Stimulated activated memory B cell treated with anti-CD40 and anti-IgM and Interleukin-4, amounts not matched to agents 10 μg/mL and 1 μg/mL and 100 μg/mL, for 72 hours (primary cell): ENCODE measurements at regions not wholly inside any gene's neighbourhood (a gene's known extent, or its start where the extent isn't known, plus 50 kb on each side); places are given as distances from the start of the nearest gene placed in this dataset.
"Not testable (repeated sequence)": the region's sequence is repeated elsewhere in the genome, so short reads cannot be mapped to it uniquely, and the experiment has no call there.

Experiments
- ATAC-seq: fragments of 150-1000 bp; cut with Tn5 transposase; 2 replicates; pipeline ENCODE4 v1.10.0; 2021
- H3K27ac Mint-ChIP-seq: one replicate; pipeline ENCODE4 v1.8.0; 2022; ENCODE audit warnings: mild to moderate bottlenecking, mixed read lengths
- H3K27me3 Mint-ChIP-seq: one replicate; pipeline ENCODE4 v1.8.0; 2022; ENCODE audit warnings: mixed read lengths
- H3K36me3 Mint-ChIP-seq: one replicate; pipeline ENCODE4 v1.8.0; 2022; ENCODE audit warnings: mixed read lengths
- H3K4me1 Mint-ChIP-seq: one replicate; pipeline ENCODE4 v1.8.0; 2022; ENCODE audit warnings: mixed read lengths
- H3K4me3 Mint-ChIP-seq: one replicate; pipeline ENCODE4 v1.8.0; 2022; ENCODE audit warnings: mild to moderate bottlenecking, moderate library complexity, mixed read lengths
- H3K9me3 Mint-ChIP-seq: one replicate; pipeline ENCODE4 v1.8.0; 2022; ENCODE audit warnings: mixed read lengths

DNA sequence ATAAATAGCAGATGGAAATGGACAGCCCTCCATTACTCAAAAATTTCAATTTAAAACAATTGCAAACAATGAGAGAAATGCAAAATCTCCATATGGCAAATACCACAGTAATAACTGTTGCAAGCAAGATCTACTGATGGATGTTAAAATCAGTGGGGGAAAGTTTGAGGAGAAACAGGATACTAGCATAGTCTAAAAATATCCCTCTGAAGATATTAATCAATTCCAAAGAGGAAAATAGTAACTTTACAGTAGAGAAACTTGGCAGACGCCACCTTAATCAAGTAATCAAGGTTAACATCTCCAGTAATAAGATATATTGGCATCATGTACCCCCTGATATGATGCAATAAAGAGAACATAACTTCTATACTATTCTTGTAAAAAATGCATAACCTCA is 344.8 kb downstream of the ZNF674 start:
- Mint-ChIP-seq H3K4me3 (no peak overlapping the region), H3K36me3 (no peaks in the 10 kb centered on the region)
- no peak for ATAC-seq

DNA sequence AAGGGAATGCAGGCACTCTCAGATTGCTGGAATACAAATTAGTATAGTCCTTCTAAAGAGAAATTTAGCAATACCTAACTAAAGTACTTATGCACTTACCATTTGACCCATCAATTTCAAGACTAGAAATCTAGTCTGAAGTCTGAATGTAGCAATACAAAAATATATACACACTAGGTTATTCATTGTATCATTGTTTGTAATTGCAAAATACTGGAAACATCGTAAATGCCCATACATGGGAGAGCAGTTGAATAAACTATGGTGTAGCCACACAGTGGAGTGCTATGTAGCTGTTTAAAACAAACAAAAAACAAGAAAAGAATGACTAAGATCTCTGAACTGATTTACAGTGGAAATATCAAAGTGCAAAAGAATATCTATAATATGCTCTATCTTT is 346.4 kb downstream of the ZNF674 start:
- Mint-ChIP-seq H3K9me3 (peaks cover 4% of the 10 kb centered on the region), H3K36me3 (no peaks in the 10 kb centered on the region), H3K4me3 (no peak overlapping the region), H3K27ac (no peak overlapping the region), H3K4me1 (no peaks in the 10 kb centered on the region), H3K27me3 (peaks cover 17% of the 10 kb centered on the region)
- ATAC-seq, result no peak

More for the DNA sequence above, 344.8 kb downstream of the ZNF674 start:
- Mint-ChIP-seq H3K27me3 (peaks cover 8% of the 10 kb centered on the region), H3K9me3 (no peaks in the 10 kb centered on the region), H3K27ac (no peak overlapping the region), H3K4me1 (no peaks in the 10 kb centered on the region)

DNA sequence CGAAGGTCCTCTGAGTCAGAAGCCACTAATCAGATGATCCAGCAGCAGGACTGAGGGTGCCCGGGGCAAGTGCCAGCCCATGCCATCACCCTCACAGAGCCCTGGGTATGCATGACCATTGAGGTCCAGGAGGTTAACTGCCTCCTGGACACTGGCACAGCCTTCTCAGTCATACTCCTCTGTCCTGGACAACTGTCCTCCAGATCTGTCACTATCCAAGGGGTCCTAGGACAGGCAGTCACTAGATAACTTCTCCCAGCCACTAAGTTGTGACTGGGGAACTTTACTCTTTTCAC is 358.5 kb downstream of the ZNF674 start:
- not testable (repeated sequence) for H3K27ac Mint-ChIP-seq, H3K4me3 Mint-ChIP-seq, H3K36me3 Mint-ChIP-seq, H3K9me3 Mint-ChIP-seq, ATAC-seq, H3K4me1 Mint-ChIP-seq
- H3K27me3 Mint-ChIP-seq, result peaks cover 27% of the 10 kb centered on the region

DNA sequence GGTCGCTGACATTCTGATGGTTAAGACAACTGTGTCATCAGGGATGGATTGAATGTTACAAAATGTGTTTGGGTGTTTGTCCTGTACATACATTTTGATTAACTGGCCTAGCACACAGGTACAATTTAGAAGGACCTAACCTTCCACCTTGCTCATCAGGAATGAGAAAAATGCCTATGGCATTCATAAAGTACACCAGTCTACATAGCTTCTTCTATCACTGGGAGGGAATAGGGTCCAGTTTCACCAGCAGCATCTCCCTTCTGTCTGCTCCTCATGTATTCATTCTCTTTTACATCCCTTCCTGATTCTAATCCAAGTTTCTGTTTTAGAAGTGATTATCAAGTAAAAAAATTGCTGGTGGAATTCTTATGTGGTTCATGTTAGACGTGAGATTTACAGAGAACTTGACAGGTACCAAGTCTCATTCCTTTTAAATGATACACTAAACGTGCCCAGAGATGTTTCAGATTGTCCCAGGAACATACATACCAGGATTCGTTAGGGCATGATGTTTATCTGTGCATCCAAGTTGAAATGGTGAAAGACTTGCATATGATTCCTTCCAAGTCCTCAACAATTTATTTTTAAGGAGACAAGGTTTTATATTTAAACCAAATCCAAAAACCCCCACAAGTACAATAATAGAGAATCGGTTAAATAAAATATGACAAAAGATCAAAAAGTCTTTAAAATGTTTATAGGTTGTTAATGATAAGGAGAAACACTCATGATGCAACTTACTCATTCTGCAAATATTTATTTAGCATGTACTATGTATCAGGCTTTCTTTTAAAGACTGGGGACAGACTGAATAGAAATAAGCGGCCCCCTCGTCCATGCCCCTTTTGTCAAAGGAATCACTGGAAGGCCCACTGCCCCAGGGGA is 359.1 kb downstream of the ZNF674 start:
- no peak overlapping the region for H3K4me3 Mint-ChIP-seq

DNA sequence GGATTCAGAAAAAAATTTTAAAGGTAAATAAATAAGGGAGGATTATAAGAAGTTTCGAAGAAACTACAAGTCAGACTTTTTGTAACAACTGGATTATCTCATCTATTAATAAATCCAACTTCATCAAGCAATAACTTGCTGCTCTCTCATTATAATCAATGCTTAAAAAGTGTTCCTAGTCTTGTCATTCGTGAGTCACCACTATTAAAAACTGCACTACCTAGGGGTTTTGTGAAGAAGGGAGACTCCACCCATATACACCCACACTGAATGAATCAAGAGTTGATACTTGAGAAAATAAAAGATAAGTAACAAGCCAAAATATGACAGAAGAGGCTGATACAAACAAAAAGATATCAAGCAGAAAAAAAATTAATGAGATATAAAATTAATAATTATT is 360.5 kb downstream of the ZNF674 start:
- Mint-ChIP-seq H3K4me3 (no peak overlapping the region), H3K4me1 (peaks cover 4% of the 10 kb centered on the region), H3K27me3 (peaks cover 15% of the 10 kb centered on the region), H3K36me3 (no peaks in the 10 kb centered on the region), H3K27ac (no peak overlapping the region), H3K9me3 (peaks cover 5% of the 10 kb centered on the region)
- ATAC-seq, result no peak

More for the DNA sequence above, 359.1 kb downstream of the ZNF674 start:
- Mint-ChIP-seq H3K36me3 (no peaks in the 10 kb centered on the region), H3K27ac (no peak overlapping the region), H3K27me3 (peaks cover 27% of the 10 kb centered on the region), H3K9me3 (peaks cover 5% of the 10 kb centered on the region), H3K4me1 (no peaks in the 10 kb centered on the region)
- ATAC-seq, result no peak

DNA sequence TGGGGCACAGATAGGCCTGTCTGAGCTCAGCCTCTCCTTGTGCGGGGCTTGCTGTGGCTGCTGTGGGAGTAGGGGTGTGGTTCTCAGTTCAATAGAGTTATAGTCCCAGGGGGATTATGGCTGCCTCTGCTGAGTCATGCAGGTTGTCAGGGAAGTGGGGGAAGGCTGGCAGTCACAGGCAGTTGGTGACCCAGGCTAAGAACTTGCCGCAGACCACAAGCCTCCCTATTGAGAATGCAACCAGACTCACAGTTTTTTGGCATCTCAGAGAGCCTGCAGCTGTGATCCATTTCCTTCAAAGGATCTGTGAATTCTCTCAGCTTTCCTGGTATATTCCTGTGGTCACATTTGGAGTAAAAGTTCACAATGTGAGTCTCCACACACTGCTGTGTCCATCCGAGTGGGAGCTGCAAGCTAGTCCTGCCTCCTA is 364.9 kb downstream of the ZNF674 start:
- H3K27me3 Mint-ChIP-seq, result no peaks in the 10 kb centered on the region
- H3K4me1 Mint-ChIP-seq, result peaks cover 4% of the 10 kb centered on the region

DNA sequence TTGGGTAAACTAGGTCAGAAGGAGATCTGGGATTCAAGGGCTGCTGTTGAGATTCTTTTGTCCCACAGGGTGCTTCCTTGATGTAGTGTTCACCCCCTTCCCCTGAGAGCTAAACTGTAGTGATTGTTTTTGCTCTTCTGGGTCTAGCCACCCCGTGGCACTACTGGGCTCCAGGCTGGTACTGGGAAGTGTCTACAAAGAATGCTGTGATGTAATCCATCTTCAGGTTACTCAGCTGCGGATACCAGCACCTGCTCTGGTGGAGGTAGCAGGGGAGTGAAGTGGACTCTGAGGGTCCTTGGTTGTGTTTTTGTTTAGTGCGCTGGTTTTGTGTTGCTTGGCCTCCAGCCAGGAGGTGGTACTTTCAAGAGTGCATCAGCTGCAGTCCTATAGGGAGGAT is 365.5 kb downstream of the ZNF674 start:
- Mint-ChIP-seq H3K27ac (no peak overlapping the region), H3K27me3 (no peaks in the 10 kb centered on the region), H3K4me1 (peaks cover 4% of the 10 kb centered on the region)

More for the DNA sequence above, 364.9 kb downstream of the ZNF674 start:
- Mint-ChIP-seq H3K4me3 (no peak overlapping the region), H3K27ac (no peak overlapping the region), H3K9me3 (peaks cover 5% of the 10 kb centered on the region), H3K36me3 (no peaks in the 10 kb centered on the region)
- ATAC-seq, result no peak

DNA sequence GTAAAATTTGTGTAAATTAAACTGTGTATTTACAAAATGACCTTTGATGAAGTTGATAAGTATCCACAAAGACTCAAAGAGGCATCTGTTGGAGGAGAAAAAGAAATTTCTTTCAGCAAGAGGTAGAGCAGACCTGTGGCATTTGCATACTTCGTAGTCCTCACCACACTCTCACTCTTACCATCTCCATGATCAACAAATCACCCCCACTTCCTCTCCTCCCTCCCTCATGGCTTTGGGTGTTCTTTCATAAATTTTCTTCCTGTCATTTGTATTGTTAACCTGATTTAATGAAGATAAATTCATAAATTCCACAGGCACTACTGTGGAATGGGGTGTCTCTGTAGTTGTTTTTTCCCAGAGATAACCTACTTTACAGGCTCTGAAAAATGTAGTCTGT is 366.5 kb downstream of the ZNF674 start:
- Mint-ChIP-seq H3K4me1 (peaks cover 4% of the 10 kb centered on the region), H3K36me3 (no peaks in the 10 kb centered on the region), H3K27me3 (no peaks in the 10 kb centered on the region), H3K9me3 (peaks cover 5% of the 10 kb centered on the region), H3K27ac (no peak overlapping the region), H3K4me3 (no peak overlapping the region)
- ATAC-seq, result no peak

More for the DNA sequence above, 365.5 kb downstream of the ZNF674 start:
- ATAC-seq, result no peak
- Mint-ChIP-seq H3K4me3 (no peak overlapping the region), H3K36me3 (no peaks in the 10 kb centered on the region), H3K9me3 (peaks cover 5% of the 10 kb centered on the region)

DNA sequence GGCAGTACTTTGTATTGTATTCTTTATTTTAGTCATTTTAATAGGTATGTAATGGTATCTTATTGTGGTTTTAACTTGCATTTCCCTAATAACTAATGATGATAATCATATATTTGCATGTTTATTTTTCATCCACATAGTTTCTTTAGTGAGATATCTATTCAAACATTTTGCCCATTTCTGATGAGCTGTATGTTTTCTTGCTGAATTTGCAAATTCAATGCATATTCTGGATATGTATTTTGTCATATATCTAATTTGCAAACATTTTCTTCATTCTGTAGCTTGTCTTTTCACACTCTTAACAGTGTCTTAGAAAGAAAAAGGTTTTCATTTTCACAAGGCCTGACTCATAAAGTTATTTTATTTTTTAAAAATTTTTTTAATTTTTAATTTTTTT is 372.1 kb downstream of the ZNF674 start:
- Mint-ChIP-seq H3K36me3 (no peaks in the 10 kb centered on the region), H3K4me3 (no peak overlapping the region), H3K4me1 (no peaks in the 10 kb centered on the region), H3K9me3 (peaks cover 4% of the 10 kb centered on the region), H3K27me3 (no peaks in the 10 kb centered on the region), H3K27ac (no peak overlapping the region)
- ATAC-seq, result no peak

DNA sequence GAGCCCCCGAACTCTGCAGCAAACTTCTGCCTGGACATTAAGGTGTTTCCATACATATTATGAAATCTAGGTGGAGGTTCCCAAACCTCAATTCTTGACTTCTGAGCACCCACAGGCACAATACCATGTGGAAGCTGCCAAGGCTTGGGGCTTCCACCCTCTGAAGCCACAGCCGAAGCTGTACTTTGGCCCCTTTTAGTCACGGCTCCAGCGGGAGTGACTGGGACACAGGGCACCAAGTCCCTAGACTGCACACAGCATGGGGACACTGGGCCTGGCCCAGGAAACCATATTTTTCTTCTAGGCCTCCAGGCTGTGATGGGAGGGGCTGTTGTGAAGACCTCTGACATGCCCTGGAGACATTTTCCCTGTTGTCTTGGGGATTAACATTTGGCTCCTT is 373.8 kb downstream of the ZNF674 start:
- H3K4me3 Mint-ChIP-seq, H3K27me3 Mint-ChIP-seq, H3K36me3 Mint-ChIP-seq, H3K27ac Mint-ChIP-seq, H3K9me3 Mint-ChIP-seq, ATAC-seq, H3K4me1 Mint-ChIP-seq: not testable (repeated sequence)

DNA sequence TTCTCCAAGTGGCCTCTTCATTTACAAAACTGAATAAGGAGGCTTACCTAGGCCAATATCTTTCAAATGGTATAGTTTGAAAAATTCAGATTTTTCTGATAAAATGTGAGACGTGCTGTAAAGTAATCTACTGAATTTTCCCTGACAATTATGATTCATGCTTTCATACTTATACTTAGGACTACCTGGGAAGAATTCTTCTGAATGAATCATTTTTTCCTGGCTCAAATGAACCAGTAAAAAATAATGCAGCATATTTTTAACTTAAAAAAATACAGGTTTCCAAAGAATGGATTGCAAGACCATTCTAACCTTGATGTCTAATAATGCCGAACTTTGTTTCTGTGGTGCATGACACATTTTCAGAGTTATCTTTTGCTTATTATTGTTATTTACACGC is 375.4 kb downstream of the ZNF674 start:
- no peaks in the 10 kb centered on the region for H3K27me3 Mint-ChIP-seq
- H3K27ac Mint-ChIP-seq, result no peak overlapping the region
- no peak for ATAC-seq
- no peaks in the 10 kb centered on the region for H3K36me3 Mint-ChIP-seq
- no peak overlapping the region for H3K4me3 Mint-ChIP-seq
- H3K9me3 Mint-ChIP-seq, result peaks cover 4% of the 10 kb centered on the region
- no peaks in the 10 kb centered on the region for H3K4me1 Mint-ChIP-seq

DNA sequence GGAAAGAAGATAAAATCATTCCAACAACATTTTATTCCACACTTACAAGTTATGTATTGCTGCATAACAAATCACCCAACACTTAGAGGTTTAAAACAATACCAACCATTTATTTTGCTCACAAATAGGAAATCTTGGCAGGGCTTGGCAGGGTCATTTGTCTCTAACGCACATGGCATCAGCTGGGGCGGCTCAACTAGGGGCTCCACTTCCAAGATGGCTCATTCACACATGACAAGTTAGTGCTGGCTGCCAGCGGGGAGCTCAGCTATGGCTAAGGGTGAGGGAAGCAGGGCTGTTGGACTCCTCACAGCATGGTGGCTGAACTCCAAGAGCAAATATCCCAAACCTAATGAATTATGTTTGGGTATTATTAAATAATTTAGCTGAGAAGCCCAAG is 377.0 kb downstream of the ZNF674 start:
- Mint-ChIP-seq H3K9me3 (peaks cover 4% of the 10 kb centered on the region), H3K27me3 (no peaks in the 10 kb centered on the region), H3K4me1 (no peaks in the 10 kb centered on the region), H3K36me3 (no peaks in the 10 kb centered on the region), H3K4me3 (no peak overlapping the region), H3K27ac (no peak overlapping the region)
- ATAC-seq, result no peak

DNA sequence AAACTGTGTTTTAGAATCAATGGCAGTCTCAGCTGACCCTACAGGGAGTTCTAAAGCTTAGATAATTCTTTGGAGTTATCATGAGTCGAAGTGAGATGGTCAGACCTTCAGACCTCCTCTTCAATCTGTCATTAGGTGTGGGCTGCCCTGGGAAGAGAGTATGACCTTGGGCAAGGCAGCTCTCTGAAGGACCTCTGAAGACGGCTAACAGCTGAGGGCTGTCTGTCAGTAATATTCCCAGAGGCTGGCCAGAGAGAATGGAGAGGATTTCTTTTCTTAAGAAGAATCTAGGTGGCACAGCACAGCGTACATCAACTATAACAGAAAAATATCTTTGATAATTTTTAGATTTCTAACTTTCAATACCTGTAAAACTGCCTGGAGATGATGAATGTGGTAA is 379.4 kb downstream of the ZNF674 start:
- no peaks in the 10 kb centered on the region for H3K9me3 Mint-ChIP-seq

DNA sequence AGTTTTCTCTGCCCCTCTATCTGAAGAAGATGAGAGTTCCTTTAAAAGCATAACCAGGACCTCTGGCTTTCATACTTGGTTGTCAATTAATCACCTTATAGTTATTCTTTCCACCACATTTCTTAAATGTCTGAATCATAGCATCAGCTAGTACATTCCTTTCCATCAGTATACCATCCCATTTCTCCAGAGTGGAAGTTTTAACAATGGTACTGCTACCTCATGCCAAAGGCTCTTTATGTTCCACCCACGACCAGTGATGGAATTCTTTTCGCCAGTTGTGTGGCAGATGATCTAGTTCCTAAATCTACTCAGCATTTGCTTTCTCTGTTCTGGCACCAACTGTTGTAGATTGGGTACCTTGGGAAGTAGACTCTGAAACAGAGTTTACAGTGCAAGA is 379.8 kb downstream of the ZNF674 start:
- Mint-ChIP-seq H3K9me3 (no peaks in the 10 kb centered on the region), H3K36me3 (no peaks in the 10 kb centered on the region), H3K27me3 (no peaks in the 10 kb centered on the region), H3K27ac (no peak overlapping the region), H3K4me3 (no peak overlapping the region), H3K4me1 (no peaks in the 10 kb centered on the region)
- no peak for ATAC-seq

More for the DNA sequence above, 379.4 kb downstream of the ZNF674 start:
- no peak for ATAC-seq
- Mint-ChIP-seq H3K36me3 (no peaks in the 10 kb centered on the region), H3K4me1 (no peaks in the 10 kb centered on the region), H3K27ac (no peak overlapping the region), H3K27me3 (no peaks in the 10 kb centered on the region), H3K4me3 (no peak overlapping the region)

DNA sequence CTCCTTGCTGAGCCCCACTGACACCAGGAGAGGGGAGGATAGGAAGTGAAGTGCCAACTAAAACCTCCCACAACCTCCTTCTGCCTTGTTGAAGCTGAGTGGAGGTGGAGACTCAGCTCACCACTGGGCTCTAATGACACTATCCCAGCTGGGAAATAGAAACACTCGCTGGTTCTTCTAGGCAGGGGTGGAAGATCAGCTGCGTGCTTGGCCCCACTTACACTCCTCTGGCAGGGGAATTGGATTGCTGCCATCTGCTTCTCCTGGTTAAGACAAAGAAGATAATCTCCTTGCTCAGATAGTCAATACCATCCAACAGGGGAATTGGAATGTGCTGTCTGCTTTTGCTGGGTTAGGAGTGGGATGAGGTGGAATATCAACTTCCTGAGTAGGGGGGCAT is 392.5 kb downstream of the ZNF674 start:
- no peaks in the 10 kb centered on the region for H3K36me3 Mint-ChIP-seq
- H3K9me3 Mint-ChIP-seq, result no peaks in the 10 kb centered on the region
- no peaks in the 10 kb centered on the region for H3K27me3 Mint-ChIP-seq
- H3K4me1 Mint-ChIP-seq, result no peaks in the 10 kb centered on the region
- H3K27ac Mint-ChIP-seq, result no peak overlapping the region
- no peak for ATAC-seq
- no peak overlapping the region for H3K4me3 Mint-ChIP-seq

DNA sequence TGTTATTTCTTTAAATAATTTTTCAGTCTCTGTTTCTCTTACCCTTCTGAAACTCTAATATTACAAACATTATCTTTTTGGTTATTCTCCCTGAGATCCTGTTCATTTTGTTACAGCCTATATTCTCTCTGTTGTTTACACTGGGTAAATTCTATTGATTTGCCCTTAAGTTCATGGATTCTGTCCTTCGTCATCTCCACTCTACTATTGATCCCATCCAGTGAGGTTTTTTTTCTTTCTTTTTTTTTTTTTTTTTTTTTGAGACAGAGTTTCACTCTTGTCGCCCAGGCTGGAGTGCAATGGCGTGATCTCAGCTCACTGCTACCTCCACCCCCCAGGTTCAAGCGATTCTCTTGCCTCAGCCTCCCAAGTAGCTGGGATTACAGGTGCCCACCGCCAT is 393.9 kb downstream of the ZNF674 start:
- H3K27me3 Mint-ChIP-seq, H3K36me3 Mint-ChIP-seq, H3K27ac Mint-ChIP-seq, H3K4me3 Mint-ChIP-seq, ATAC-seq, H3K9me3 Mint-ChIP-seq, H3K4me1 Mint-ChIP-seq: not testable (repeated sequence)
